Testis (tissue), 2 donors: ENCODE measurements at regions not wholly inside any gene's neighbourhood (a gene's known extent, or its start where the extent isn't known, plus 50 kb on each side); places are given as distances from the start of the nearest gene placed in this dataset.

Source experiments
- CTCF ChIP-seq, 3 experiments: fragments of 450-650 bp in 2 of 3; fragments of 200-600 bp in 1 of 3; sonication (generic) in 1 of 3; IDR thresholded peaks; one replicate each; pipeline ENCODE4 v1.5.1; 2016 to 2019; ENCODE audit warnings: antibody characterized with exemption in 3 of 3, mild to moderate bottlenecking in 2 of 3, moderate library complexity in 1 of 3
- POLR2A ChIP-seq: fragments of 450-650 bp; IDR thresholded peaks from one replicate; pipeline ENCODE4 v1.6.1; 2017; ENCODE audit warnings: antibody characterized with exemption, mild to moderate bottlenecking, moderate library complexity

GRCh38 chr13:50099473-50099872, 84.2 kb downstream of the KCNRG start:
- no peak for TF ChIP-seq CTCF (IDR thresholded peaks at IDR 0.05)
- TF ChIP-seq POLR2A: no peak
